OCI-LY7 (cell line): ENCODE measurements at regions not wholly inside any gene's neighbourhood (a gene's known extent, or its start where the extent isn't known, plus 50 kb on each side); places are given as distances from the start of the nearest gene placed in this dataset.

Experiments used
- EZH2phosphoT487 ChIP-seq: fragments of 200-600 bp; sonication (generic); IDR thresholded peaks from 2 replicates; pipeline ENCODE4 v1.6.1; 2018; ENCODE audit warnings: low read depth, borderline replicate concordance, mild to moderate bottlenecking, mixed run types, antibody characterized with exemption, low read length, moderate library complexity, mixed read lengths
- TF ChIP-seq, protein P1 (sequence below): fragments of 200-600 bp; sonication (generic); conservative IDR thresholded peaks from 2 replicates; pipeline ENCODE4 v1.5.1; 2014; ENCODE audit warnings: mild to moderate bottlenecking, antibody characterized with exemption, low read length, moderate library complexity, mixed read lengths

DNA sequence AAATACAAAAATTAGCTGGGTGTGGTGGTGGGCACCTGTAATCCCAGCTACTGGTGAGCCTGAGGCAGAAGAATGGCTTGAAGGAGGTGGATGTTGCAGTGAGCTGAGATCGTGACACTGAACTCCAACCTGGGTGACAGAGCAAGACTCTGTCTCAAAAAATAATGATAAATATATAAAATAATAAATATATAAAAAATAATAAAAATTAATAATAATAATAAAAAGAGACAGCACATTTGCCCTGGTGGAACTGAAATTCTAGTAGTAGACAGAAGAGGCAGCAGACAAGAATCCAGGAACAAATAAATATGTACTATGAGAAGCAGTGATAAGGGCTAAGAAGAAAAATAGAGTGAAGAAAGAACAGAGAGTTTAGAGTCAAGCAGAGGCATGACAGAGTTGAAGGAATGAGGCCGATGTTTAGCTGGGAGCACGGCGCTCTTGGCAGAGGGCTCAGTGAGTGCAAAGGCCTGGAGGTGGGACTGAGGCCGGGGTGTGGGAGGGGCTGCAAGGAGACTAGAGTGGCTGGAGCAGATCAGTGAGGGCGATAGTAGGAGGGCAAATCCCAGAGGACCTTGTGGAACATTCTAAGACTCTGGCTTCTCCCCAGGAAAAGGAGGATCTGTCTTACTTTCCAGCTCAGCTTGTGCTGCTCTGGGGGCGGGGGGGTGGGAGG lies 410.3 kb downstream of the MN1 start:
- TF ChIP-seq, protein P1, sequence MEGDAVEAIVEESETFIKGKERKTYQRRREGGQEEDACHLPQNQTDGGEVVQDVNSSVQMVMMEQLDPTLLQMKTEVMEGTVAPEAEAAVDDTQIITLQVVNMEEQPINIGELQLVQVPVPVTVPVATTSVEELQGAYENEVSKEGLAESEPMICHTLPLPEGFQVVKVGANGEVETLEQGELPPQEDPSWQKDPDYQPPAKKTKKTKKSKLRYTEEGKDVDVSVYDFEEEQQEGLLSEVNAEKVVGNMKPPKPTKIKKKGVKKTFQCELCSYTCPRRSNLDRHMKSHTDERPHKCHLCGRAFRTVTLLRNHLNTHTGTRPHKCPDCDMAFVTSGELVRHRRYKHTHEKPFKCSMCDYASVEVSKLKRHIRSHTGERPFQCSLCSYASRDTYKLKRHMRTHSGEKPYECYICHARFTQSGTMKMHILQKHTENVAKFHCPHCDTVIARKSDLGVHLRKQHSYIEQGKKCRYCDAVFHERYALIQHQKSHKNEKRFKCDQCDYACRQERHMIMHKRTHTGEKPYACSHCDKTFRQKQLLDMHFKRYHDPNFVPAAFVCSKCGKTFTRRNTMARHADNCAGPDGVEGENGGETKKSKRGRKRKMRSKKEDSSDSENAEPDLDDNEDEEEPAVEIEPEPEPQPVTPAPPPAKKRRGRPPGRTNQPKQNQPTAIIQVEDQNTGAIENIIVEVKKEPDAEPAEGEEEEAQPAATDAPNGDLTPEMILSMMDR = no peak
- no peak for TF ChIP-seq EZH2phosphoT487
